A673 (cell line): ENCODE measurements at regions not wholly inside any gene's neighbourhood (a gene's known extent, or its start where the extent isn't known, plus 50 kb on each side); places are given as distances from the start of the nearest gene placed in this dataset.

Experiments used
- EZH2 ChIP-seq: fragments of 200-600 bp; sonication (generic); IDR thresholded peaks from 2 replicates; pipeline ENCODE4 v1.6.1; 2017; ENCODE audit warnings: borderline replicate concordance, low read depth, mild to moderate bottlenecking, mixed read lengths, antibody characterized with exemption, low read length; ENCODE audit not compliant: poor library complexity, severe bottlenecking
- TF ChIP-seq, protein P1 (sequence below): fragments of 300-800, 200-600 bp; sonication (generic); conservative IDR thresholded peaks from 2 replicates; pipeline ENCODE4 v1.5.1; 2017; ENCODE audit warnings: low read depth, mild to moderate bottlenecking, antibody characterized with exemption, low read length, moderate library complexity, mixed read lengths

DNA sequence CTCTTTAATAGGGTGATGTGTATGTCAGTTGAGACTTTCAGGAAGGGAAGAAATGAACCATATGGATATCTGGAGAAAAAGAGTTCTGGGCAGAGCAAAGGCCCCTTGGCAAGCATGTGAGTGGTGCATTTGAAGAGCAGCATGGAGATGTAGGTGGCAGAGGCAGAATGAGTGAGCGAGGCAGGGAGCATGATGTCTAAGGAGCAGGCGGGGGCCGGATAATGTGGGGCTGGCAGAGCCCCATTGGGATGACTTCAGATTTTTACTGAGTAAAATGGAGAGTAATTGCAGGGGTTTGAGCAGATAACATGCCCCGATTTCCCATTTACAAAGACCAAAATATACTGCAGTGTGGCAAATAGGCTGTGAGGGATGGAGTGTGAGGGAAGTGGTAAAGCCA, 52.9 kb upstream of the PLCL2 start:
- TF ChIP-seq, protein P1, sequence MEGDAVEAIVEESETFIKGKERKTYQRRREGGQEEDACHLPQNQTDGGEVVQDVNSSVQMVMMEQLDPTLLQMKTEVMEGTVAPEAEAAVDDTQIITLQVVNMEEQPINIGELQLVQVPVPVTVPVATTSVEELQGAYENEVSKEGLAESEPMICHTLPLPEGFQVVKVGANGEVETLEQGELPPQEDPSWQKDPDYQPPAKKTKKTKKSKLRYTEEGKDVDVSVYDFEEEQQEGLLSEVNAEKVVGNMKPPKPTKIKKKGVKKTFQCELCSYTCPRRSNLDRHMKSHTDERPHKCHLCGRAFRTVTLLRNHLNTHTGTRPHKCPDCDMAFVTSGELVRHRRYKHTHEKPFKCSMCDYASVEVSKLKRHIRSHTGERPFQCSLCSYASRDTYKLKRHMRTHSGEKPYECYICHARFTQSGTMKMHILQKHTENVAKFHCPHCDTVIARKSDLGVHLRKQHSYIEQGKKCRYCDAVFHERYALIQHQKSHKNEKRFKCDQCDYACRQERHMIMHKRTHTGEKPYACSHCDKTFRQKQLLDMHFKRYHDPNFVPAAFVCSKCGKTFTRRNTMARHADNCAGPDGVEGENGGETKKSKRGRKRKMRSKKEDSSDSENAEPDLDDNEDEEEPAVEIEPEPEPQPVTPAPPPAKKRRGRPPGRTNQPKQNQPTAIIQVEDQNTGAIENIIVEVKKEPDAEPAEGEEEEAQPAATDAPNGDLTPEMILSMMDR = no peak
- TF ChIP-seq EZH2 = no peak
